NT2/D1 (cell line): ENCODE measurements at regions not wholly inside any gene's neighbourhood (a gene's known extent, or its start where the extent isn't known, plus 50 kb on each side); places are given as distances from the start of the nearest gene placed in this dataset.

Experiments used
- DNase-seq: peaks from one replicate; pipeline ENCODE4 v3.0.0-alpha.2; 2011; ENCODE audit warnings: low read depth, low spot score
- H3K27me3 ChIP-seq: 2 replicates; pipeline ENCODE4 v1.6.0; 2011; ENCODE audit warnings: mild to moderate bottlenecking; ENCODE audit not compliant: insufficient read length, insufficient read depth
- H3K36me3 ChIP-seq: 2 replicates; pipeline ENCODE4 v1.6.1; 2011; ENCODE audit warnings: mild to moderate bottlenecking, low read length, mixed read lengths; ENCODE audit not compliant: insufficient read depth, insufficient read length
- H3K4me1 ChIP-seq: 2 replicates; pipeline ENCODE4 v1.5.1; 2011; ENCODE audit not compliant: insufficient read depth, insufficient read length
- H3K4me3 ChIP-seq: 2 replicates; pipeline ENCODE4 v1.5.1; 2011; ENCODE audit warnings: low read depth; ENCODE audit not compliant: insufficient read length
- H3K9ac ChIP-seq: 2 replicates; pipeline ENCODE4 v1.6.0; 2011; ENCODE audit warnings: low read depth; ENCODE audit not compliant: insufficient read length
- H3K9me3 ChIP-seq: 2 replicates; pipeline ENCODE4 v1.5.1; 2011; ENCODE audit warnings: mild to moderate bottlenecking, low read length; ENCODE audit not compliant: insufficient read depth
- SUZ12 ChIP-seq: IDR thresholded peaks from 2 replicates; pipeline ENCODE4 v1.6.1; 2011; ENCODE audit not compliant: insufficient read length, insufficient read depth; ENCODE audit errors: extremely low read depth
- YY1 ChIP-seq: IDR thresholded peaks from 2 replicates; pipeline ENCODE4 v1.6.1; 2011; ENCODE audit not compliant: insufficient read length, insufficient read depth
- ZNF274 ChIP-seq: IDR thresholded peaks from 2 replicates; pipeline ENCODE4 v1.6.1; 2011; ENCODE audit warnings: mild to moderate bottlenecking, low read depth, low read length

- Histone ChIP-seq H3K9me3 (no peaks in the 10 kb centered on the region), H3K4me3 (no peak overlapping the region), H3K27me3 (no peaks in the 10 kb centered on the region), H3K36me3 (no peaks in the 10 kb centered on the region), H3K9ac (no peak overlapping the region), H3K4me1 (no peaks in the 10 kb centered on the region)
- TF ChIP-seq SUZ12: no peak
- no peak for TF ChIP-seq ZNF274
- TF ChIP-seq YY1: no peak
- DNase-seq: no peak
These were observed 266.8 kb downstream of the MN1 start for GRCh38 chr22:27534720-27535125.

DNA sequence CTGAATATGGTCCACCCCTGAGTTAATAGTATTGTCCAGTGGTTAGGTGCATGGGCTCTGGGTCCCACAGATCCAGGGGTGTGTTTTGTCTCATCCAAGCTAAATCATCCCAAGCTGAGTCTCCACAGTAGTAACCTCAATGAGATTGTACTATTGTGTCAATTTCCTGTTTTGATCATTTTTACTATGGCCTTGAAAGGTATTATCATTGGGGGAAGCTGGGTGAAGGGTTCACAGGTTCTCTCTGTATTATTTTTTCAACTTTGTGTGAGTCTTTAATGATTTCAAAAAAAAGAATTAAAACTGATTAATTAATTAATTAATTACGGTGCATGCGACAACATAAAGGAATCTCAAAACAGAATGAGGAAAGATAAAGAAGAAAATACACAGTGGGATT, 266.1 kb downstream of the MN1 start:
- Histone ChIP-seq H3K9me3 (no peaks in the 10 kb centered on the region), H3K27me3 (no peaks in the 10 kb centered on the region), H3K4me1 (no peaks in the 10 kb centered on the region), H3K36me3 (no peaks in the 10 kb centered on the region), H3K9ac (no peak overlapping the region), H3K4me3 (no peak overlapping the region)
- no peak for TF ChIP-seq ZNF274
- DNase-seq: no peak

- TF ChIP-seq ZNF274 (no peak), YY1 (no peak)
- Histone ChIP-seq H3K36me3 (no peaks in the 10 kb centered on the region), H3K9me3 (no peaks in the 10 kb centered on the region), H3K9ac (no peak overlapping the region), H3K4me3 (no peak overlapping the region), H3K4me1 (peaks cover 4% of the 10 kb centered on the region), H3K27me3 (no peaks in the 10 kb centered on the region)
- no peak for DNase-seq
These were observed 264.1 kb downstream of the MN1 start for GRCh38 chr22:27537501-27537900.

DNA sequence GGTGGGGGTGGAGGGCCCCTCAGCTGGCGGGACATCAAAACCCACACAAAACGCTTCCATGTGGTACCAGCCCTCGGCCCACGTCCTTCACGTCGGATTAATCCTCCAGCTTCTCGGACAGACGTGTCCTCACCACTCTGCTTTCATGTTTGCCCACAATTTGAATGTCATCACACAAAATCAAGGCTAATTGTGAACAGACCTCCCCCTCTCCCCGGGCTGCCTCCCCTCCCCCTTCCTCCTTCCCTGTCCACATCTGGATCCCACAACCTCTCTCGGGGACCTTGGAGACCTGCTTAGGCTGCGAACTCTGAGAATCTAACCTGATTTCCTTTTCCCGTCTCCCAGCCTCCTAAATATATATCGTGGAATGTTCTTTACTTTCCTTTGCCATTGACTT, 262.9 kb downstream of the MN1 start:
- no peak overlapping the region for H3K4me3 ChIP-seq
- no peaks in the 10 kb centered on the region for H3K9me3 ChIP-seq
- no peak overlapping the region for H3K9ac ChIP-seq
- TF ChIP-seq SUZ12: no peak
- no peak for TF ChIP-seq ZNF274
- TF ChIP-seq YY1: no peak
- no peaks in the 10 kb centered on the region for H3K27me3 ChIP-seq
- no peak for DNase-seq
- H3K36me3 ChIP-seq: no peaks in the 10 kb centered on the region
- H3K4me1 ChIP-seq: peaks cover 4% of the 10 kb centered on the region

GRCh38 chr22:27540247-27540646, 261.3 kb downstream of the MN1 start:
- DNase-seq: no peak
- no peaks in the 10 kb centered on the region for H3K36me3 ChIP-seq
- TF ChIP-seq YY1 (no peak), SUZ12 (no peak)

DNA sequence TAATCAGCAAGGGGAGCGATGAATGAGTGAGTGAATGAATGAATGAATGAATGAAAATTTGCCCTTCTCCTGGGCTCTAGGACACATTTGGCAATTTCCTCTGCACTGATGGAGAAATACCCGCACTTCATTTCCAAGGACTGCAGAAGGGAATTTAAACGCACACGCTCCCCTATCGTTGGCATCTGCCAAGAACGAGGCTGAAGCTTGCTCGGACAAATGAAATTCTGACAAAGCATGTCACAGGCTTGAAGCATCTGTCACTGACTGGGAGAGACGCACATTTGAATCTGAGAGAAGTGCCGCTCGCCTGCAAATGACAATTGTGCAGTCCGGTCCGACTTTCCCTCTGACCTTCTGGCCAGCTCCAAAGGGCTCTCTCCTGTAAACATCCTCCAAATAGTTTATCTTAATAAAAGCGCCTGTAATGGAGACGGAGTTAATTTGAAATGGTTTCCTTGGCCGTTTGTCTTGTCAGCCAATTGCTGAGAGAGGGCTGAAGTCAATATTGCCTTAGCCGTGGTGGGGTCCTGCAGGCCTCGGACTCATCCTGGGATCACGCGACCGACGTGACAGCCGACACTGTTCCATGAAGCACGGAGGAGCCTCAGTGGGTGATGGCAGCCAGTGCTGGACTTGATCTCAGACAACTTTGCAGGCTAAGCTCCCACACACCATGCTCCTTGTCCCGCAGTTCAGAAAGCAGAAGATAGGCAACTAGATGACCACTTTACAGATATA, 260.7 kb downstream of the MN1 start:
- DNase-seq: no peak
- H3K9me3 ChIP-seq: no peaks in the 10 kb centered on the region
- no peak overlapping the region for H3K9ac ChIP-seq
- TF ChIP-seq ZNF274: no peak
- no peak for TF ChIP-seq SUZ12
- no peak for TF ChIP-seq YY1
- H3K27me3 ChIP-seq: no peaks in the 10 kb centered on the region
- peaks cover 4% of the 10 kb centered on the region for H3K4me1 ChIP-seq
- H3K4me3 ChIP-seq: no peak overlapping the region
- no peaks in the 10 kb centered on the region for H3K36me3 ChIP-seq

More at GRCh38 chr22:27540247-27540646, 261.3 kb downstream of the MN1 start:
- H3K9ac ChIP-seq: no peak overlapping the region
- no peaks in the 10 kb centered on the region for H3K9me3 ChIP-seq
- peaks cover 4% of the 10 kb centered on the region for H3K4me1 ChIP-seq
- no peak overlapping the region for H3K4me3 ChIP-seq
- no peaks in the 10 kb centered on the region for H3K27me3 ChIP-seq

DNA sequence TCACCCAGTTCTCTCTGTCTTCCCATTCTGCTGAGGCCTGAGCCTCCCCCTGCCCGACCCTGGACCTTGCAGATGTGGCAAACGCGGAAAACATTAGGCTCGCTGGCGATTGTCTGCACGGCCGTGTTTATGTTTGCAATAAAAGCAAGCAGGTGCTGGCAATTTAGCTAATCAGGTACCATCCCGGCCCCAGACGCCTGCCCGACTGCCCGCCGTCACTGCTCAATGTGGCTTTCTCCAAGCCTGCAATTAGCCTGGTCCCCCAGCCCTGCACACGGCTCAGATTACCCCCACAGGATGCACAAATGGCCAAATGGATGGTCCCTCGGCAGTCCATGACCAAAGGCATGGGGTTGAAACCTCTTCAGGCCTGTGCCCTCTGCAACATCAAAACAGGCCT, 259.7 kb downstream of the MN1 start:
- Histone ChIP-seq H3K9me3 (no peaks in the 10 kb centered on the region), H3K9ac (no peak overlapping the region), H3K4me3 (no peak overlapping the region), H3K27me3 (no peaks in the 10 kb centered on the region), H3K4me1 (peaks cover 4% of the 10 kb centered on the region), H3K36me3 (no peaks in the 10 kb centered on the region)
- no peak for DNase-seq
- no peak for TF ChIP-seq YY1
- no peak for TF ChIP-seq SUZ12
- no peak for TF ChIP-seq ZNF274
